ENCODE measurements at regions not wholly inside any gene's neighbourhood (a gene's known extent, or its start where the extent isn't known, plus 50 kb on each side); places are given as distances from the start of the nearest gene placed in this dataset.
"Not testable (repeated sequence)": the region's sequence is repeated elsewhere in the genome, so short reads cannot be mapped to it uniquely, and the experiment has no call there.

DNA sequence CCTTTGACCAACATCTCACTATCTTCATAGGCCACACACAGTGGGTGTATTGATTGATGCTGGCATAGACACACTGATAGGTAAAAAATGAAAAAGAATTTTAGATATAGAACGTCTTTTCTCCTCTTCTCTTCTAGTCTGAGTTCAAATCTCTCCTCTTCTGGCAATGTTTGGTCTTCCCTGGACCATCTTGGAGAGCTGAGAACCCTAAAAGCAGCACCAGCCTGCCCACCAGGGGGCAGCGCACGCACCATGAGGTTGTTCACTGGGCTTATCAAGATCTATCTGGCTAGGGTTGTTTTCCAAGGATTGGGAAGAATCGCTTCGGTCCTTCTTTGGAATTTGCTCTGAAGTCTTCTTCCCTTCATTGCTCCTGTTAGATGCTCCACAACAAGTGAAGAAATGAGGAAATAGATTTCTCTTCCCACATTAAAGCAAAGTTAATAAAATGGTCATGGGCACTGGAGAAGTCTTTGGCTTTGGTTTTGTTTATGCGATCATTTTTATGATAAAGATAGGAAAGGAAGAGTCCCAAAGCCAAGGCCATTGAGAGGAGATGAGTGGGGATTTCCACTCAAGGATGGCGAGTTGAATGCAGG is 104.0 kb upstream of the OLIG2 start:
- POLR2A ChIA-PET: no interaction called here
- CTCF ChIA-PET: interaction anchor here (0.8 to 1.6 kb wide), 2 partner anchors 18 to 24 kb away, joined by 3 to 7 read pairs; no protein-coding TSS in a partner anchor
- peak; percentile 43 for DNase-seq (ENCODE audit: extremely low spot score)
- TF ChIP-seq, protein P1, sequence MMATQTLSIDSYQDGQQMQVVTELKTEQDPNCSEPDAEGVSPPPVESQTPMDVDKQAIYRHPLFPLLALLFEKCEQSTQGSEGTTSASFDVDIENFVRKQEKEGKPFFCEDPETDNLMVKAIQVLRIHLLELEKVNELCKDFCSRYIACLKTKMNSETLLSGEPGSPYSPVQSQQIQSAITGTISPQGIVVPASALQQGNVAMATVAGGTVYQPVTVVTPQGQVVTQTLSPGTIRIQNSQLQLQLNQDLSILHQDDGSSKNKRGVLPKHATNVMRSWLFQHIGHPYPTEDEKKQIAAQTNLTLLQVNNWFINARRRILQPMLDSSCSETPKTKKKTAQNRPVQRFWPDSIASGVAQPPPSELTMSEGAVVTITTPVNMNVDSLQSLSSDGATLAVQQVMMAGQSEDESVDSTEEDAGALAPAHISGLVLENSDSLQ (IDR thresholded peaks at IDR 0.05): no peak
- TF ChIP-seq FOXA1 (IDR thresholded peaks at IDR 0.05): no peak
- no peak for TF ChIP-seq SP1 (IDR thresholded peaks at IDR 0.05)
- no peak for TF ChIP-seq FOXK2 (IDR thresholded peaks at IDR 0.05)
- no peak for TF ChIP-seq NFRKB (IDR thresholded peaks at IDR 0.05)
- TF ChIP-seq LEF1 (IDR thresholded peaks at IDR 0.05; ENCODE audit: borderline replicate concordance): no peak
- TF ChIP-seq BHLHE40 (IDR thresholded peaks at IDR 0.05; ENCODE audit: borderline replicate concordance): no peak
- TF ChIP-seq ZNF384 (IDR thresholded peaks at IDR 0.05): no peak
- TF ChIP-seq HDGF (IDR thresholded peaks at IDR 0.05; ENCODE audit: borderline replicate concordance): no peak
- no peak for TF ChIP-seq TARDBP (IDR thresholded peaks at IDR 0.05)
- no peak for TF ChIP-seq FOXM1 (IDR thresholded peaks at IDR 0.05; ENCODE audit: borderline replicate concordance)
- TF ChIP-seq ELF4 (IDR thresholded peaks at IDR 0.05): no peak
- TF ChIP-seq SUZ12 (IDR thresholded peaks at IDR 0.05): no peak
- TF ChIP-seq CTBP1 (IDR thresholded peaks at IDR 0.05; ENCODE audit: borderline replicate concordance): no peak
- TF ChIP-seq ARNT (IDR thresholded peaks at IDR 0.05): no peak
- TF ChIP-seq L3MBTL2 (conservative IDR thresholded peaks at IDR 0.05): no peak

DNA sequence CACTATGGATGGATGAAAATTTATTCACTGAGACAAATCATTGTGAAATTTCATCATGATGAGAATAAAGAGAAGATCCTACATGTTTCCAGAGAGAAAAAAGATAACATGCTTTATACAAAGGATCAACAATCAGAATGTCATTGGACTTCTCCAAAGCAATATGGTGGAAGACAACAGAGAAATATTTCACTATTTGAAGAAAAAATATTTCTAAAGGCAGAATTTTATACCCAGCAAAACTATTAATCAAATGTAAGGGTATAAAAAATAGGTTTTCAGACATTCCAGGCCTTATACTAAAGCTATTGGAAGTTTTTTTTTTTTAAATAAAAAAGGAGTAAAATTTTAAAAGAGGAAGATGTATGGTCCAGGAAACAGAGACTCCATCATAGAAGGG is 100.6 kb upstream of the OLIG2 start:
- DNase-seq (ENCODE audit: extremely low spot score): no peak
- ChIA-PET CTCF (no interaction called here), POLR2A (no interaction called here)
- no peak for TF ChIP-seq SP1 (IDR thresholded peaks at IDR 0.05)
- no peak for TF ChIP-seq L3MBTL2 (conservative IDR thresholded peaks at IDR 0.05)
- no peak for TF ChIP-seq SUZ12 (IDR thresholded peaks at IDR 0.05)
- TF ChIP-seq ELF4 (IDR thresholded peaks at IDR 0.05): no peak
- no peak for TF ChIP-seq TARDBP (IDR thresholded peaks at IDR 0.05)
- TF ChIP-seq CTBP1 (IDR thresholded peaks at IDR 0.05; ENCODE audit: borderline replicate concordance): no peak
- no peak for TF ChIP-seq HDGF (IDR thresholded peaks at IDR 0.05; ENCODE audit: borderline replicate concordance)
- no peak for TF ChIP-seq ZNF384 (IDR thresholded peaks at IDR 0.05)
- TF ChIP-seq LEF1 (IDR thresholded peaks at IDR 0.05; ENCODE audit: borderline replicate concordance): no peak
- TF ChIP-seq, protein P1 (IDR thresholded peaks at IDR 0.05): no peak
- no peak for TF ChIP-seq ARNT (IDR thresholded peaks at IDR 0.05)
- TF ChIP-seq FOXK2 (IDR thresholded peaks at IDR 0.05): no peak
- TF ChIP-seq BHLHE40 (IDR thresholded peaks at IDR 0.05; ENCODE audit: borderline replicate concordance): no peak

DNA sequence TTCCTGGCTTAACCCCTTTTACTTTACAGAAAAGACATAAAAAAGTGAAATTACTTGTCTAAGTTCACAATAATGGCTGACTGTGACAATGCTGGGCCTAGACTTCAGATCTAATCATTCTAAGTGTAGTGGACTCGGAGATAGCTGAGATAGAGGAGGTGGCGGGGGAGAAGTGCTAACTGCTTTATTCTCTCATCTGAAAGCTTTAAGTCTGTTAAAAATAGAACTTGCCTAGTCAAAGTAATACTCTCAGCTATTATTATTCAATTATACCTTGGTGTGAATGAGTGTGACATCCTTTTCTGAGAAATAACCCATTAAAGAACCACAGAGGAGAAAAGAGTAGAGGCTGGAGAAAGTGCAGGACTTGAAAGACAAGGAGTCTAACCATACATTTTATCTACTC is 96.1 kb upstream of the OLIG2 start:
- CTCF ChIA-PET: interaction anchor here (0.7 to 1.8 kb wide), 2 partner anchors 11 to 473 kb away, joined by 5 to 6 read pairs; no protein-coding TSS in a partner anchor
- TF ChIP-seq FOXA1 (IDR thresholded peaks at IDR 0.05): no peak
- TF ChIP-seq FOXM1 (IDR thresholded peaks at IDR 0.05; ENCODE audit: borderline replicate concordance): no peak
- TF ChIP-seq, protein P1 (IDR thresholded peaks at IDR 0.05): no peak
- no peak for TF ChIP-seq BHLHE40 (IDR thresholded peaks at IDR 0.05; ENCODE audit: borderline replicate concordance)
- TF ChIP-seq ZNF384 (IDR thresholded peaks at IDR 0.05): no peak
- TF ChIP-seq SP1 (IDR thresholded peaks at IDR 0.05): no peak
- no peak for TF ChIP-seq LEF1 (IDR thresholded peaks at IDR 0.05; ENCODE audit: borderline replicate concordance)
- no peak for TF ChIP-seq CTBP1 (IDR thresholded peaks at IDR 0.05; ENCODE audit: borderline replicate concordance)
- TF ChIP-seq SUZ12 (IDR thresholded peaks at IDR 0.05): no peak
- TF ChIP-seq HDGF (IDR thresholded peaks at IDR 0.05; ENCODE audit: borderline replicate concordance): no peak
- TF ChIP-seq L3MBTL2 (conservative IDR thresholded peaks at IDR 0.05): no peak
- TF ChIP-seq ELF4 (IDR thresholded peaks at IDR 0.05): no peak
- TF ChIP-seq FOXK2 (IDR thresholded peaks at IDR 0.05): no peak
- no peak for TF ChIP-seq ARNT (IDR thresholded peaks at IDR 0.05)
- TF ChIP-seq NFRKB (IDR thresholded peaks at IDR 0.05): no peak
- TF ChIP-seq TARDBP (IDR thresholded peaks at IDR 0.05): no peak
- no peak for DNase-seq (ENCODE audit: extremely low spot score)
- POLR2A ChIA-PET: no interaction called here

DNA sequence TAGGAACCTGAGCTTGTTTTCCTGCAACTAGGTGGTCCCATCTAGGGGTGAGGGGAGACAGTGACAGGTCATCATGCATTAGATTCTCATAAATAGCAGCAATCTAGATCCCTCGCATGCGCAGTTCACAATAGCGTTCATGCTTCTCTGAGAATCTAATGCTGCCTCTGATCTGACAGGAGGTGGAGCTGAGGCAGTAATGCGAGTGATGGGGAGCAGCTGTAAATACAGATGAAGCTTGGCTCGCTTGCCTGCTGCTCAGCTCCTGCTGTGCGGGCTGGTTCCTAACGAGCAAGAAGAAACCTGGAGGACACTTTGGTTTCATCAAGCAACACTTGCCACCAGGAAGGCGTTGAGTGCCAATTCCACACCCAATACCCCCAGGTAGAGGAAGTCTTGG is 95.1 kb upstream of the OLIG2 start:
- no peak for DNase-seq (ENCODE audit: extremely low spot score)
- TF ChIP-seq FOXK2 (IDR thresholded peaks at IDR 0.05) (no peak), FOXA1 (IDR thresholded peaks at IDR 0.05) (no peak), NFRKB (IDR thresholded peaks at IDR 0.05) (no peak), FOXM1 (IDR thresholded peaks at IDR 0.05; ENCODE audit: borderline replicate concordance) (no peak), HDGF (IDR thresholded peaks at IDR 0.05; ENCODE audit: borderline replicate concordance) (no peak), LEF1 (IDR thresholded peaks at IDR 0.05; ENCODE audit: borderline replicate concordance) (no peak), ARNT (IDR thresholded peaks at IDR 0.05) (no peak), ELF4 (IDR thresholded peaks at IDR 0.05) (no peak), TARDBP (IDR thresholded peaks at IDR 0.05) (no peak), SP1 (IDR thresholded peaks at IDR 0.05) (no peak), L3MBTL2 (conservative IDR thresholded peaks at IDR 0.05) (no peak), BHLHE40 (IDR thresholded peaks at IDR 0.05; ENCODE audit: borderline replicate concordance) (no peak), SUZ12 (IDR thresholded peaks at IDR 0.05) (no peak), CTBP1 (IDR thresholded peaks at IDR 0.05; ENCODE audit: borderline replicate concordance) (no peak)
- CTCF ChIA-PET: interaction anchor here (0.6 to 1.8 kb wide), 4 partner anchors 9 to 192 kb away, joined by 3 to 6 read pairs (median 5); no protein-coding TSS in a partner anchor
- POLR2A ChIA-PET: no interaction called here

DNA sequence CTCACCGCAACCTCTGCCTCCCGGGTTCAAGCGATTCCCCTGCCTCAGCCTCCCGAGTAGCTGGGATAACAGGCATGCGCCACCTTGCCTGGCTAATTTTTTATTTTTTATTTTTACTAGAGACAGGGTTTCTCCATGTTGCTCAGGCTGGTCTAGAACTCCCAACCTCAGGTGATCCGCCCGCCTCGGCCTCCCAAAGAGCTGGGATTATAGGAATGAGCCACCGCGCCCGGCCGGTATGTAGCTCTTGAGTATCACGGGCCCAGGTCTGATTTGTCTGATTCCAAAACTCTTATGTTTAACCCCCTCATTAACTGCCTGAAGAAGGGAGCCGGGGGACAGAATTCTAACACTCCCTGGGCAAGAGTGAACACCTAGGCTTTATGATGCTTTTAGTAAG is 91.7 kb upstream of the OLIG2 start:
- CTCF ChIA-PET; DNase-seq (ENCODE audit: extremely low spot score); POLR2A ChIA-PET: not testable (repeated sequence)

DNA sequence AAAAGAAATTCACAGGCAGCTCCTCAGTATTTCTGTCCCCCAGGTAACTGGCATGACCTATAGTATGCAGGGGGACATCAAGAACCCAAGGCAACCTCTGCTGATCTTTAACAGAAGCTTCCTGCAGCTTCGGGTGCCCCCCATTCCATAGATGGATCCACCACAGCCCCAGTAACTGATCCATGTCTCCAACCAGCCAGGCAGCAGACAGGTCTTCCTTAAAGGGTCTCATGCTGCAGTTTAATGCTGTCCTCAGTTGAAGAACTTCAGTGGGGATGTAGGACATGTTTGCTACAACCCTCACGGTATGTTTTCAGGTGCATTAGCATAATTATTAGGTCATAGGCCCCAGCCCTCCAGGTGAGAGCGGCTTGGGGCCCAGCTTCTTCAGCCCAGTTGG is 90.9 kb upstream of the OLIG2 start:
- DNase-seq (ENCODE audit: extremely low spot score): no peak
- ChIA-PET CTCF (no interaction called here), POLR2A (interaction anchor here (1.1 kb wide), 1 partner anchor 10 kb away, joined by 3 read pairs; no protein-coding TSS in a partner anchor)
- TF ChIP-seq FOXA1 (IDR thresholded peaks at IDR 0.05) (no peak), ZNF384 (IDR thresholded peaks at IDR 0.05) (no peak), CTBP1 (IDR thresholded peaks at IDR 0.05; ENCODE audit: borderline replicate concordance) (no peak), NFRKB (IDR thresholded peaks at IDR 0.05) (no peak), FOXM1 (IDR thresholded peaks at IDR 0.05; ENCODE audit: borderline replicate concordance) (no peak), HDGF (IDR thresholded peaks at IDR 0.05; ENCODE audit: borderline replicate concordance) (no peak), SP1 (IDR thresholded peaks at IDR 0.05) (no peak)
- TF ChIP-seq, protein P1 (IDR thresholded peaks at IDR 0.05): no peak
